Spleen (tissue), 11 donors: ENCODE measurements at regions not wholly inside any gene's neighbourhood (a gene's known extent, or its start where the extent isn't known, plus 50 kb on each side); places are given as distances from the start of the nearest gene placed in this dataset.

Experiments
- DNase-seq: peaks from one replicate; pipeline ENCODE4 v3.0.0-alpha.2; 2020
- H3K27ac ChIP-seq, 8 donors: fragments of 200-600 bp; sonication (generic) in 7 of 8; 1 replicate in 4 of 8; 2 replicates in 4 of 8; pipeline versions ENCODE4 v1.5.0 to v1.8.0; 2016 to 2021; ENCODE audit warnings: inconsistent platforms in 4 of 8, mild to moderate bottlenecking in 4 of 8, moderate library complexity in 1 of 8
- H3K27me3 ChIP-seq, 7 donors: fragments of 200-600 bp; sonication (generic) in 6 of 7; replicated peaks in 1 of 7; 1 replicate in 4 of 7; 2 replicates in 3 of 7; pipeline versions ENCODE4 v1.5.0 to v1.8.0; 2016 to 2021; ENCODE audit warnings: inconsistent platforms in 3 of 7, mild to moderate bottlenecking in 1 of 7
- H3K36me3 ChIP-seq, 6 donors: fragments of 200-600 bp; sonication (generic) in 5 of 6; 1 replicate in 4 of 6; 2 replicates in 2 of 6; pipeline versions ENCODE4 v1.5.0 to v1.8.0; 2016 to 2021; ENCODE audit warnings: inconsistent platforms in 2 of 6
- H3K4me1 ChIP-seq, 6 donors: fragments of 200-600 bp; sonication (generic) in 5 of 6; 1 replicate in 3 of 6; 2 replicates in 3 of 6; pipeline versions ENCODE4 v1.5.0 to v1.8.0; 2016 to 2021; ENCODE audit warnings: inconsistent platforms in 3 of 6
- H3K4me3 ChIP-seq, 8 donors: fragments of 200-600 bp; sonication (generic) in 7 of 8; 1 replicate in 4 of 8; 2 replicates in 4 of 8; pipeline versions ENCODE4 v1.5.0 to v1.8.0; 2016 to 2021; ENCODE audit warnings: inconsistent platforms in 4 of 8, mild to moderate bottlenecking in 4 of 8, moderate library complexity in 2 of 8
- H3K9me3 ChIP-seq, 8 donors: fragments of 200-600 bp; sonication (generic) in 7 of 8; 1 replicate in 4 of 8; 2 replicates in 4 of 8; pipeline versions ENCODE4 v1.5.0 to v1.8.0; 2016 to 2021; ENCODE audit warnings: inconsistent platforms in 4 of 8
- POLR2A ChIP-seq, 3 donors: fragments of 450-650 bp; IDR thresholded peaks; one replicate each; pipeline ENCODE4 v1.5.1; 2017; ENCODE audit warnings: antibody characterized with exemption in 3 of 3, mild to moderate bottlenecking in 1 of 3
- POLR2AphosphoS5 ChIP-seq, 3 donors: sonication (generic); formaldehyde crosslinking; IDR thresholded peaks; one replicate each; pipeline ENCODE4 v1.5.1; 2017; ENCODE audit warnings: antibody characterized with exemption in 3 of 3
- WGBS, 5 donors: extraction: QIAGEN DNeasy Blood & Tissue Kit in 3 of 5; methylation state at CpG; one replicate each; pipeline versions ENCODE4 v1.1.5 to v1.1.7; 2013 to 2018; 5-methylcytosine and 5-hydroxymethylcytosine counted together
- intact Hi-C: fragments of 100-400 bp; cut with DNase I; formaldehyde crosslinking; loops from one replicate; pipeline ENCODE4 v1.15.0; 2023; ENCODE audit warnings: low total_unique reads
- TF ChIP-seq, protein P1 (sequence below), 11 experiments: fragments of 200-600 bp in 7 of 11; fragments of 450-650 bp in 4 of 11; sonication (generic) in 4 of 11; IDR thresholded peaks in 8 of 11; conservative IDR thresholded peaks in 3 of 11; 1 replicate in 7 of 11; 2 replicates in 4 of 11; pipeline versions ENCODE4 v1.4.0 to v1.8.0; 2016 to 2021; ENCODE audit warnings: antibody characterized with exemption in 11 of 11, inconsistent platforms in 4 of 11, mild to moderate bottlenecking in 1 of 11
- donor health status: healthy with polysubstance abuse.
- donor health status: DM: no; HTN: no; CAD: no; lungs with moderate emphysema.
- donor health status: DM: no; HTN: no; CAD: no.
- donor health status: Bipolar disorder and iron deficiency.
- donor health status: healthy.
- donor health status: DM: no; HTN: no; CAD: no.
- donor health status: DM: yes; HTN: yes; CAD: no.

DNA sequence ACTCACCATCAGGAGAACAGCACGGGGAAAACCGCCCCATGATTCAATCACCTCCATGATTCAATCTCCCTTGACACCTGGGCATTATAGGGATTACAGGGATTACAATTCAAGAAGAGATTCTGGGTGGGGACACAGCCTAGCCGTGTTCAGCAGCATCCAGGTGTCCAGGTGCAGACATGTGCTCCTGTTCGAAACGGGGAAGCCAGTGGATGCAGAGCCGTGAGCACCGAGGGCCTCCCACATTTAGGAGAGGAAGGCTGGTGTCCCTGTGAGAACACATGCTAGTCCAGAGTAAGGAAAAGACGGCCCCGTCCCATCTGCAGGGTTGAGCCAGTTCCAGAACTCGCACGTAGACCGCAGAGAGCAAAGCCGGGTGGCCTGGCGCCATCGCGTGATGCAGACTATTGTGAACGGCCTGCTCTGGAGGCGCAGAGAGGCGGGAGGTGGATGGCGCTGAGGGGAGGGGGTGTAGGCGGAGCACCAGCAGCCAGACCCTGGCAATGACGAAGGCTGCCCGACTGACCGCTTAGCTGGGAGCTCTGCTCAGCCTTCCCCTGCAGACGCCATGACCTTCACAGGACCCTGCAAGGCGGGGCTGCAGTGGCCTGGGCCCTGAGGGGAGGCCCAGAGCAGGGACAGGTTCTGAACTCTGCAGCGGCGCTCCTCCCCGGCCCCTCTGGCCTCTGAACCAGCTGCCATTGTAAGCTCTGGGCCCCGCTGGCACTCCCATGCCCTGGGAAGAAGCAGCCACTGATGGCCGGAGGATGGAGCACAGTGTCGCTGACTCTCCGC, 141.6 kb upstream of the TCERG1L start:
- TF ChIP-seq POLR2AphosphoS5 (IDR thresholded peaks at IDR 0.05) = no peak
- Histone ChIP-seq H3K4me3 (peak overlapping the region in 2 of 8 donors; percentile 18 to 41), H3K36me3 (no peaks in the 10 kb centered on the region), H3K4me1 (peaks cover 0 to 12% (median 9%) of the 10 kb centered on the region in 6 donors), H3K27ac (no peak overlapping the region), H3K9me3 (no peaks in the 10 kb centered on the region), H3K27me3 (peaks cover 0 to 55% (median 8%) of the 10 kb centered on the region in 7 donors)
- DNase-seq = no peak
- intact Hi-C loops = loop anchor here (10.0 kb wide), 1 partner anchor 332 kb away; no protein-coding TSS in a partner anchor
- 30 to 52% (median 34%) methylated on average over 16 to 33 of the region's 33 CpGs for WGBS, 5 donors

GRCh38 chr10:131453721-131454634, 142.5 kb upstream of the TCERG1L start:
- H3K4me1 ChIP-seq = peaks cover 0 to 12% (median 9%) of the 10 kb centered on the region in 6 donors
- intact Hi-C loops = loop anchor here (10.0 kb wide), 1 partner anchor 331 kb away; no protein-coding TSS in a partner anchor
- H3K27ac ChIP-seq = no peak overlapping the region
- H3K36me3 ChIP-seq = no peaks in the 10 kb centered on the region
- TF ChIP-seq, protein P1, sequence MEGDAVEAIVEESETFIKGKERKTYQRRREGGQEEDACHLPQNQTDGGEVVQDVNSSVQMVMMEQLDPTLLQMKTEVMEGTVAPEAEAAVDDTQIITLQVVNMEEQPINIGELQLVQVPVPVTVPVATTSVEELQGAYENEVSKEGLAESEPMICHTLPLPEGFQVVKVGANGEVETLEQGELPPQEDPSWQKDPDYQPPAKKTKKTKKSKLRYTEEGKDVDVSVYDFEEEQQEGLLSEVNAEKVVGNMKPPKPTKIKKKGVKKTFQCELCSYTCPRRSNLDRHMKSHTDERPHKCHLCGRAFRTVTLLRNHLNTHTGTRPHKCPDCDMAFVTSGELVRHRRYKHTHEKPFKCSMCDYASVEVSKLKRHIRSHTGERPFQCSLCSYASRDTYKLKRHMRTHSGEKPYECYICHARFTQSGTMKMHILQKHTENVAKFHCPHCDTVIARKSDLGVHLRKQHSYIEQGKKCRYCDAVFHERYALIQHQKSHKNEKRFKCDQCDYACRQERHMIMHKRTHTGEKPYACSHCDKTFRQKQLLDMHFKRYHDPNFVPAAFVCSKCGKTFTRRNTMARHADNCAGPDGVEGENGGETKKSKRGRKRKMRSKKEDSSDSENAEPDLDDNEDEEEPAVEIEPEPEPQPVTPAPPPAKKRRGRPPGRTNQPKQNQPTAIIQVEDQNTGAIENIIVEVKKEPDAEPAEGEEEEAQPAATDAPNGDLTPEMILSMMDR (IDR thresholded peaks at IDR 0.05 in 8 of 11, conservative IDR thresholded peaks at IDR 0.05 in 3 of 11) = peak; percentile 47 to 90 (median 80)
- no peak for TF ChIP-seq POLR2AphosphoS5 (IDR thresholded peaks at IDR 0.05)
- TF ChIP-seq POLR2A (IDR thresholded peaks at IDR 0.05) = no peak
- no peak for DNase-seq
- no peaks in the 10 kb centered on the region for H3K9me3 ChIP-seq
- peak overlapping the region in 3 of 8 donors; percentile 13 to 41 (median 18) for H3K4me3 ChIP-seq
- H3K27me3 ChIP-seq = peaks cover 0 to 55% (median 8%) of the 10 kb centered on the region in 7 donors
- 11 to 18% (median 14%) methylated on average over 25 to 32 of the region's 32 CpGs for WGBS, 5 donors

DNA sequence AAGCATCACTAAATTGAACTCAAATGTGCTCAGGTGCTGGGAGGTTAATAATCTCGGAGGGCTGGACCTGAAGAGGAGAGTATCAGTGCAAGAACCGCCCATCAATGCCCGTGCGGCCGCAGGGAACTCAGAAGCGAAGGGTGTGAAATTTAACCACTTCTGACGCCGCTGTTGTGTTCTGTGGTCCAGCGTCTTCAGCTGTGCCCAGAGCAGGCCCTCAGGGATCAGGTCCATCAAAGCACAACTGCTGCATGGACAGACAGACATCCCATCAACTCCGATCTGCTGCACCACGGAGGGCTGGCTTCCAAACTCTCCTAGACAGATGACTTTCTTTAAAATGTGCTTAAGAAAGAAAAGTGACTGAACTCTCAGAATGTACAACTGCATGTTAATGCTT, 144.9 kb upstream of the TCERG1L start:
- intact Hi-C loops = loop anchor here (10.0 kb wide), 1 partner anchor 328 kb away; no protein-coding TSS in a partner anchor
- 59 to 77% (median 69%) methylated on average over 11 of the region's 11 CpGs for WGBS, 5 donors

DNA sequence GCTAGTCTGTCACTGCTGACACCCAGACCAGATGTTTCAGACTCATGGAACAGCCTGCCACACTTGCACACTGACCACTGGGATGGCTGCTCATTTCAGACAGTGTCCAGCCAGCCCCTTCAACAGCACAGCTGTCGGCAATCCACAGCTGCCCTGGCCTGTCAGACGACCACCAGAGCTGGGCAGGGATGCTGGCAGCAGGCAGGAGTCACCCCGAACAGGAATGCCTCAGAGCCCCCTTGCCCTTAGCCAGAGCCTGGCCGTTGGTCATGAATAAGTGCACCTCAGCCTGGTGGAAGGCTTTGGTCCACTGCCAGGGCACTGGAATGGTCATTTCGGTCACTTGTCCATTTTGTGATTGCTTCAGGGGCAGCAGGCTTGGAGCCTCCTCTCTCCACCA, 149.6 kb upstream of the TCERG1L start:
- H3K4me3 ChIP-seq = no peak overlapping the region
- H3K4me1 ChIP-seq = no peaks in the 10 kb centered on the region
- TF ChIP-seq POLR2A (IDR thresholded peaks at IDR 0.05) (no peak), POLR2AphosphoS5 (IDR thresholded peaks at IDR 0.05) (no peak)
- TF ChIP-seq, protein P1 (IDR thresholded peaks at IDR 0.05 in 8 of 11, conservative IDR thresholded peaks at IDR 0.05 in 3 of 11) = no peak
- H3K9me3 ChIP-seq = no peaks in the 10 kb centered on the region
- no peak overlapping the region for H3K27ac ChIP-seq
- H3K27me3 ChIP-seq = peaks cover 0 to 34% (median 0%) of the 10 kb centered on the region in 7 donors
- no peak for DNase-seq
- intact Hi-C loops = no loop called here
- WGBS, 5 donors = 37 to 57% (median 52%) methylated on average over 3 to 5 of the region's 5 CpGs
- H3K36me3 ChIP-seq = no peaks in the 10 kb centered on the region

More for the DNA sequence above, 144.9 kb upstream of the TCERG1L start:
- TF ChIP-seq POLR2A (IDR thresholded peaks at IDR 0.05) (no peak), POLR2AphosphoS5 (IDR thresholded peaks at IDR 0.05) (no peak)
- TF ChIP-seq, protein P1 (IDR thresholded peaks at IDR 0.05 in 8 of 11, conservative IDR thresholded peaks at IDR 0.05 in 3 of 11) = no peak
- Histone ChIP-seq H3K36me3 (no peaks in the 10 kb centered on the region), H3K4me1 (peaks cover 0 to 12% (median 9%) of the 10 kb centered on the region in 6 donors), H3K27me3 (peaks cover 0 to 56% (median 8%) of the 10 kb centered on the region in 7 donors), H3K4me3 (no peak overlapping the region), H3K27ac (no peak overlapping the region), H3K9me3 (no peaks in the 10 kb centered on the region)
- DNase-seq = no peak
